Mesothelial cell of epicardium (in vitro differentiated cells): ENCODE measurements at regions not wholly inside any gene's neighbourhood (a gene's known extent, or its start where the extent isn't known, plus 50 kb on each side); places are given as distances from the start of the nearest gene placed in this dataset.

ENCODE experiments used
- DNase-seq, 2 experiments: peaks; one replicate each; pipeline ENCODE4 v3.0.0; 2021; ENCODE audit warnings: low spot score in 2 of 2; ENCODE audit not compliant: unreplicated experiment in 2 of 2
- H3K27ac Mint-ChIP-seq: 2 replicates; pipeline ENCODE4 v1.8.0; 2021; ENCODE audit warnings: mixed read lengths
- H3K27me3 Mint-ChIP-seq: 2 replicates; pipeline ENCODE4 v1.8.0; 2021; ENCODE audit warnings: low read depth, mixed read lengths
- H3K36me3 Mint-ChIP-seq: 2 replicates; pipeline ENCODE4 v1.8.0; 2021; ENCODE audit warnings: mixed read lengths
- H3K4me1 Mint-ChIP-seq: 2 replicates; pipeline ENCODE4 v1.8.0; 2021; ENCODE audit warnings: mixed read lengths
- H3K4me3 Mint-ChIP-seq: 2 replicates; pipeline ENCODE4 v1.8.0; 2021; ENCODE audit warnings: mild to moderate bottlenecking, moderate library complexity, mixed read lengths
- H3K9me3 Mint-ChIP-seq: 2 replicates; pipeline ENCODE4 v1.8.0; 2021; ENCODE audit warnings: mixed read lengths
- TF ChIP-seq, protein P1 (sequence below): fragments of 200-600 bp; sonication (generic); IDR thresholded peaks from one replicate; pipeline ENCODE4 v1.5.0; 2021; ENCODE audit warnings: antibody characterized with exemption; ENCODE audit not compliant: unreplicated experiment

GRCh38 chr15:67003586-67003985 lies 61.8 kb upstream of the SMAD3 start:
- Mint-ChIP-seq H3K9me3 (peaks cover 5% of the 10 kb centered on the region), H3K36me3 (no peaks in the 10 kb centered on the region), H3K27ac (no peak overlapping the region), H3K4me3 (no peak overlapping the region), H3K27me3 (peaks cover 5% of the 10 kb centered on the region), H3K4me1 (no peaks in the 10 kb centered on the region)
- DNase-seq: no peak
- TF ChIP-seq, protein P1, sequence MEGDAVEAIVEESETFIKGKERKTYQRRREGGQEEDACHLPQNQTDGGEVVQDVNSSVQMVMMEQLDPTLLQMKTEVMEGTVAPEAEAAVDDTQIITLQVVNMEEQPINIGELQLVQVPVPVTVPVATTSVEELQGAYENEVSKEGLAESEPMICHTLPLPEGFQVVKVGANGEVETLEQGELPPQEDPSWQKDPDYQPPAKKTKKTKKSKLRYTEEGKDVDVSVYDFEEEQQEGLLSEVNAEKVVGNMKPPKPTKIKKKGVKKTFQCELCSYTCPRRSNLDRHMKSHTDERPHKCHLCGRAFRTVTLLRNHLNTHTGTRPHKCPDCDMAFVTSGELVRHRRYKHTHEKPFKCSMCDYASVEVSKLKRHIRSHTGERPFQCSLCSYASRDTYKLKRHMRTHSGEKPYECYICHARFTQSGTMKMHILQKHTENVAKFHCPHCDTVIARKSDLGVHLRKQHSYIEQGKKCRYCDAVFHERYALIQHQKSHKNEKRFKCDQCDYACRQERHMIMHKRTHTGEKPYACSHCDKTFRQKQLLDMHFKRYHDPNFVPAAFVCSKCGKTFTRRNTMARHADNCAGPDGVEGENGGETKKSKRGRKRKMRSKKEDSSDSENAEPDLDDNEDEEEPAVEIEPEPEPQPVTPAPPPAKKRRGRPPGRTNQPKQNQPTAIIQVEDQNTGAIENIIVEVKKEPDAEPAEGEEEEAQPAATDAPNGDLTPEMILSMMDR: no peak

DNA sequence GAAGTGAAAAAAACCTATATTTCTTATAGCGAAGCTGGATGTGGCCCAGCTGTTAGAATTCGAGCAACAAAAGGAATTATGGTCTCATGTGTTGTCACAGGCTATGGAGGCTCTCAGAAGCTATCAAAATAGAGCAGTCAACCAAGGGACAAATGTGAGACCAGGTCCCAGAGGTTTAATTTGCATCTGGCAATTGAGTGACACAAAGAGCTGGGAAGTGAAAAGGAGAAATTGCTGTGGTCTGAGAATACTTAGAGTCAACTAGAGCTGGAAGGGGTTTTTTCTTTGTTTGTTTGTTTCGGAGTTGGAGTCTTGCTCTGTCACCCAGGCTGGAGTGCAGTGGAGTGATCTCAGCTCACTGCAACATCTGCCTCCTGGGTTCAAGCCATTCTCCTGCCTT lies 61.3 kb upstream of the SMAD3 start:
- DNase-seq: no peak
- Mint-ChIP-seq H3K27me3 (peaks cover 5% of the 10 kb centered on the region), H3K36me3 (no peaks in the 10 kb centered on the region), H3K27ac (no peak overlapping the region), H3K4me1 (no peaks in the 10 kb centered on the region), H3K4me3 (no peak overlapping the region), H3K9me3 (peaks cover 3% of the 10 kb centered on the region)
- TF ChIP-seq, protein P1: no peak

DNA sequence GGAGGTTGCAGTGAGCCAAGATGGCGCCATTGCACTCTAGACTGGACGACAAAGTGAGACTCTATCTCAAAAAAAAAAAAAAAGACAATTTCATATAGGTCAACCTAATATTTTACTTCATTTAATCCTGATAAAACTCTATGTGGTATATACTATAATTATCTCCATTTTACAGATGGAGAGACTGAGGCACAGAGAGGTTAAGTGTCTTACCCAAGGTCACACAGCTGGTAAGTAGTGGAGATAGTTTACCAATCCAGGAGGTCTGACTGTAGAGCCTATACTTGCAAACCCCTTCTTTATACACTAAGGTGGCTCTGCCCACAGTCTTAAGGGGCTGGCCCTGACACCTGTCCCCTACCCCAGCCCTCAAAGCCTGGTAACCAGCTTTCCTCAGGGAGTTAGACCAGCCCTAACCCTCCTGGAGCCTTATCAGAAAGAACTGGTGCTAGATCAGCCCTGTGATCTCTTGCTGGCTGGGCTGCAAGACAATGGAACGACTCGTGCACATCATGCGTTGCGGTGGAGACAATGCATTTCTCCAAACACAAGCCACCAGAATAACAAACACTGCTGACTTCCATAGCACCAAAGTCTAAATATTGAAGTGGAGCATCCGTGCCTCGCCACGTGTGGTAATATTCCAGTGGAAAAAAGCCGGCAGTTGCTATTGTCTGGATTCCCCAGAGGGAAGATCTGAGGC lies 60.0 kb upstream of the SMAD3 start:
- Mint-ChIP-seq H3K27me3 (peaks cover 5% of the 10 kb centered on the region), H3K36me3 (no peaks in the 10 kb centered on the region), H3K9me3 (no peaks in the 10 kb centered on the region), H3K4me1 (no peaks in the 10 kb centered on the region), H3K27ac (no peak overlapping the region), H3K4me3 (no peak overlapping the region)
- DNase-seq: no peak
- TF ChIP-seq, protein P1: no peak

- H3K36me3 Mint-ChIP-seq: no peaks in the 10 kb centered on the region
- no peaks in the 10 kb centered on the region for H3K9me3 Mint-ChIP-seq
- H3K4me3 Mint-ChIP-seq: no peak overlapping the region
- TF ChIP-seq, protein P1: no peak
- DNase-seq: no peak
- H3K27me3 Mint-ChIP-seq: no peaks in the 10 kb centered on the region
- H3K4me1 Mint-ChIP-seq: no peaks in the 10 kb centered on the region
- H3K27ac Mint-ChIP-seq: no peak overlapping the region
Observed at GRCh38 chr15:67006083-67007065, 59.0 kb upstream of the SMAD3 start.

GRCh38 chr15:67009576-67010569 lies 55.5 kb upstream of the SMAD3 start:
- DNase-seq: no peak

More at GRCh38 chr15:67009576-67010569, 55.5 kb upstream of the SMAD3 start:
- Mint-ChIP-seq H3K27me3 (no peaks in the 10 kb centered on the region), H3K4me3 (no peak overlapping the region), H3K27ac (no peak overlapping the region), H3K36me3 (no peaks in the 10 kb centered on the region), H3K9me3 (no peaks in the 10 kb centered on the region), H3K4me1 (no peaks in the 10 kb centered on the region)
- TF ChIP-seq, protein P1: no peak
